GM11168 (cell line): ENCODE measurements at regions not wholly inside any gene's neighbourhood (a gene's known extent, or its start where the extent isn't known, plus 50 kb on each side); places are given as distances from the start of the nearest gene placed in this dataset.

Source experiments
- in situ Hi-C: fragments of 300-500 bp; cut with MboI; formaldehyde crosslinking; loops from one replicate; pipeline ENCODE4 v1.12.0; 2022; ENCODE audit warnings: low sequenced_read_pairs; ENCODE audit not compliant: unreplicated experiment

GRCh38 chr5:93809430-93809829 lies 68.0 kb upstream of the POU5F2 start:
- in situ Hi-C loops = no loop called here

- in situ Hi-C loops = no loop called here
Measured at GRCh38 chr5:93807846-93808245, 66.4 kb upstream of the POU5F2 start.

- in situ Hi-C loops = no loop called here
Measured at GRCh38 chr5:93805616-93806379, 64.4 kb upstream of the POU5F2 start.

- in situ Hi-C loops = no loop called here
Measured at GRCh38 chr5:93800988-93801811, 59.8 kb upstream of the POU5F2 start.

GRCh38 chr5:93794954-93795353 lies 53.6 kb upstream of the POU5F2 start:
- in situ Hi-C loops = loop anchor here (5.0 kb wide), 1 partner anchor 183 kb away; no protein-coding TSS in a partner anchor

- in situ Hi-C loops = no loop called here
Measured at GRCh38 chr5:93793159-93793781, 51.9 kb upstream of the POU5F2 start.

- in situ Hi-C loops = no loop called here
Measured at GRCh38 chr5:93791518-93791972, 50.1 kb upstream of the POU5F2 start.
